H7 (cell line): ENCODE measurements at regions not wholly inside any gene's neighbourhood (a gene's known extent, or its start where the extent isn't known, plus 50 kb on each side); places are given as distances from the start of the nearest gene placed in this dataset.
"Not testable (repeated sequence)": the region's sequence is repeated elsewhere in the genome, so short reads cannot be mapped to it uniquely, and the experiment has no call there.

Experiments used
- DNase-seq: peaks from one replicate; pipeline ENCODE4 v3.0.0; 2012
- H3K27me3 ChIP-seq: 2 replicates; pipeline ENCODE4 v1.6.0; 2011; ENCODE audit warnings: mild to moderate bottlenecking, low read length; ENCODE audit not compliant: control insufficient read depth, insufficient read depth
- H3K36me3 ChIP-seq: replicated peaks from 2 replicates; pipeline ENCODE4 v1.5.1; 2011; ENCODE audit warnings: low read length; ENCODE audit not compliant: control insufficient read depth, insufficient read depth
- H3K4me3 ChIP-seq: 2 replicates; pipeline ENCODE4 v1.5.1; 2011; ENCODE audit warnings: low read depth, mild to moderate bottlenecking, control low read depth, low read length, moderate library complexity; ENCODE audit not compliant: insufficient read depth

DNA sequence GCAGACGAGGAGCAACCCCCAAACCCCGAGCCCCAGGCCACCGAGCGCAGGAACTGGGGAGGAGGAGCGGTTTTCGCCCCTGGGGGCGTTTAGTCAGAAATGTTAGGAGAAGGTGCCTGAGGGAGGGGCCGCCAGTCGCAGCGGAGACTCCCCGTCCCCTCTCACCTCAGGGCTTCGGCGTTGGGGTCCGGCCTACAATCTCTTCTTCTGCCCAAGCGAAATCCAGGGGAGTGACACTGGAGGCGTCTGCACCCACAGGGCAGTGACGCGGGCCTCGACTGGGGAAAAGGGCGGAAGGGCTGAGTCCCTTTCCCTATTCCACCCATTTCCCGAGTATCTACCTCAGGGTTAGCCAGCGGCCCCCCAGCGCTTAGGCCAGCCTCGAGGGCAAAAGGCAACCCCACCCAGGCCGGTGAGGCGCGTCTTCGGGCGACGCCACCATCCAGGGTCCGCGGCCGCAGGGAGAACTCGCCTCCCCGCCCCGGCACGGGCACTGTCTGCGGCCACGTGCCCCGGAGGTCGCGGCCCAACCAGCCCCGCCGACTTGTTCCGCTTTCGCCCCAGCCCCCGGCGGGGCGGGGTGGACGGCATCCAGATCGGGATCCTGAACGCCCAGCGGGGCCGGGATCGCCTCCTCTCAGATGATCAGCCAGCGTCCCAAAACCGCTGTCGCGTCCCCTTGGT is 118.7 kb upstream of the BARHL2 start:
- H3K4me3 ChIP-seq: peak overlapping the region; percentile 42
- DNase-seq: peak; percentile 78
- H3K36me3 ChIP-seq: no peaks in the 10 kb centered on the region
- H3K27me3 ChIP-seq: peaks cover 85% of the 10 kb centered on the region

DNA sequence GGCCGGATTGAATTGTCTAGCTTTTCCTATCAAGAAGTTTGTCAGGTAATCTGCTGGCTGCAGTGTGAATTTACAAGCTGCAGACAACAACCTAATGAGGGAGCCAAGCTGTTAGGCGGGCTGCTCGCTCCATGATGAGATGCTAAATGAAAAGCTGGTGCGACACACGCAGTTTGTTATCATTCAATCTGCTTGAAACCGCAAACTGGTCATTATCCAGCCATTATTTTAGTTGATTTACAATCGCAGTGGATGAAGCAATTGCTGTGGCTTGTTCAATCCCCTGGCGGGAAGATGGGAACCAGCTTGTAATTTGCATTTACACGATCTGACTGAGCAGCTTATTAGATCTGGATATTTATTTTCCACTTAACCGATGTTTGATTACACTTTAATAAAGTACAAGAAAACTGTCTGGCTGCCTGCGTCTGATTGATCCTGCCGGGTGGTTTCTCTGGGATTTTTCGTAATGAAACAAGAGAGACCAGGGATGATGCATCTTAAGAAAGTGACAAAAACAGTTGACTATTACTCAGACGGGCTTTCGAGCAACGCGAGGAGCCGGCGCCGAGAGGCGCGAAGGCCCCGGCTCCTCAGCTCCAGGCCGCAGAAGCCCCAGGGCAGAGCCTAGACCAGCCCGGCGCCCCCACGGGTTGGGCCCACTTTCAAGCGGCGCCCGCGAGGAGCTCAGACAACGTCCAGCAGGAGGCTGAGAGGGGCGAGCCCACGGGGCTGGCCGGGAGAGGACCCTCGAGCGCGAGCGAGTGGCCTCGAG is 118.0 kb upstream of the BARHL2 start:
- peak overlapping the region; percentile 42 for H3K4me3 ChIP-seq

DNA sequence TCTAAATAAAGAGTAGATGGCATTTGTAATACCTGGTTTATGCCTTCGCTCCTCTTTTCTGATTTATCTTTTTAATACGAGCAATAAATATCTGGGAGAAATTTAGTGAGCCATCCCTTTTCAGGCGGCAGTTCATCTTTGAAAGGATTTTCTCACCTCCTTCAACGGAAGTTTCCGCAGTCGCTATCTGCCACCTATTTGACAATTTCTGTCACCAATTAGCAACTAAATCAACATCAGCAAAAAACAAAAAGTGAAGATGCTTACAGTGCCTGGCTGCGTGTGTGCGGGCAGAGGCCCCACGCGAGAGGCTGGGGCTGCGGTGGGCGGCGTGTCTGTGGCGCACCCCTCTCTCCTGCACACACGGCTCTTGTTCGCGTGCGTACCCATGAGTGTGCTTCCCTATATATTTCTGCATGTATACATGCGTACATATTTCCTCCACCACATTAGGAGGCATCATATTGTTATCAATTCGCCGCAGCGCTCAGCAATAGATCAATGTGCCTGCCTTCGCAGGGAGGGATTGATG is 117.3 kb upstream of the BARHL2 start:
- H3K27me3 ChIP-seq: peaks cover 74% of the 10 kb centered on the region
- no peak for DNase-seq
- H3K4me3 ChIP-seq: no peak overlapping the region
- no peaks in the 10 kb centered on the region for H3K36me3 ChIP-seq

More for the DNA sequence above, 118.0 kb upstream of the BARHL2 start:
- no peak for DNase-seq
- peaks cover 78% of the 10 kb centered on the region for H3K27me3 ChIP-seq
- no peaks in the 10 kb centered on the region for H3K36me3 ChIP-seq

DNA sequence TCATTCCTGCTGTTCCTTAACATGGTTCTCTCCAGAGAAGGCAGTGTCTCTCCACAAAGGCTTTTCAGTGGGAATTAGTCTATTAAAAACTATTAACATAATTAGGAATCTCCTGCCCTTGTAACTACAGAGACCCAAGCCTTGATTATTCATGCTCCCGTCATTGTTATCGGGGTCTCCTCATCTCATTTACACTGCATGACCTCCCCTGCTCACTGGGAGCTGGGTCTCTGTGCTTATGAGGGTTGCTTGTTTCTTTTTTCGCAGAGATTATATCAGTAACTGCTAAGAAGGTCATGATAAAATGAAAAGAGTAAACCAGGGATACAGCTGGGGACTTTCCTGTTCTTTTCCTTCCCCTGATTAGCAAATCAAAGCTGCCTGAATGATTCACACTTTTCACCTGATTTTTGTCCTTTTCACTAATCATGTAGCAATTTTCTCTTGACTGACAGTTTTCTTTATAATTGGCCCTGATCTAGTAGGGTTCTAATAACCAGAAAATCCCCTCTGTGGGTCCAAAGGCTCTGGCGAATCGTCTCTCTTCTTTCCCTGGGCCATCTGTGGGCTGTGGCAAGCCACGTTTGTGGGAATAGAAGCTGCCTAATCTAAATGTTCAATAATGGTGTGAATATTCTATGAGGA is 116.5 kb upstream of the BARHL2 start:
- no peaks in the 10 kb centered on the region for H3K36me3 ChIP-seq
- peaks cover 68% of the 10 kb centered on the region for H3K27me3 ChIP-seq
- DNase-seq: no peak
- H3K4me3 ChIP-seq: no peak overlapping the region

DNA sequence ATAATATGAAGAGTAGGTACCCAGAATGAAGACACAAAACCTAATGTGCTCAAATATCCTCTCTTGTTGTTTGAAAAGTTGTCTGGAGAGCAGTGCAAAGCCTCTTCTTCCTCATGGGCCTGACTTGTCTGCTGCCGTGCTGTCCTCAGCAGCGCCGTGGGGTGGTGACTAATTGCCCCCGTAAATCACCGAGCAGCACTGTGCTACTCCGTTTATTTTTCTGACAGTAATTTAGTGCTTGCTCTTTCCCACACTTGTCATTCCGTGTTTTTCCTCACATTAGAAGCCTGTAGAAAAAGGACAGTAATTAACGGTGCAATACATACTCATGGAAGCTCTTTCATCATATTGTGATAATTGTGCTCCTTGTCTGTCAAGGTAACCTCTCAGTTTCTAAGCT is 114.8 kb upstream of the BARHL2 start:
- H3K36me3 ChIP-seq: no peaks in the 10 kb centered on the region
- H3K4me3 ChIP-seq: no peak overlapping the region
- no peak for DNase-seq
- H3K27me3 ChIP-seq: peaks cover 57% of the 10 kb centered on the region

DNA sequence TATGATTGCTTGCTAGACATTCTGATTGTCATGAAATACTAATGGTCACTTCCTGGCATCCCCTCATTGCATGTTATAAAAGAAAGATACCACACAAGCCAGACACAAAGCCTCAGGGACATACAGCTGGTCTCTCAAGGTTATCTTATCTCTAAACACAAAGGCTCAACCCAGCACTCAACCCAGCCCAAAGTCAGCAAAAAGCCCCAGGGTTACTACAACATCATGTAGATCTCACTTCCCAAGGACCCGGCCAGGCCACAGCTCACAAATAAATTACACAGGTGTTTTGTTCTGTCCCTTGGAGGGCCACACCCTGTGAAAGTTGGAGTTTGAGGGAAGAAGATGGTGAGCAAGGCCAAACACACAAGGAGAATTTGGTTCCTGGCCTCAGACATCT is 109.7 kb upstream of the BARHL2 start:
- no peak for DNase-seq
- H3K27me3 ChIP-seq: peaks cover 6% of the 10 kb centered on the region
- no peaks in the 10 kb centered on the region for H3K36me3 ChIP-seq
- H3K4me3 ChIP-seq: no peak overlapping the region

DNA sequence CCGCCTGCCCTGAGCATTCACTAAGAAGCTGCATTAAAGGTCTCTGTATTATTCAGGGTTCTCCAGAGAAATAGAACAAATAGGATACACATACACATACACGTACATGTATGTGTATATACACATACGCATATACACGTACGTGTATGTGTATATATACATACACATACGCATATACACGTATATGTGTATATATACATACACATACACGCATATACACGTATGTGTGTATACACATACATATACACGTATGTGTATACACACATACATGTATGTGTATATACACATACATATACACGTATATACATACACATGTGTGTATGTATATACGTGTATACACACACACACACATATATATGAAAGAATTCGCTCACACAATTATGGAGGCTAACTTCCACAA is 108.9 kb upstream of the BARHL2 start:
- Histone ChIP-seq H3K4me3 (no peak overlapping the region), H3K36me3 (no peaks in the 10 kb centered on the region), H3K27me3 (peaks cover 3% of the 10 kb centered on the region; the same call in 1 of the 2 replicates)
- no peak for DNase-seq

DNA sequence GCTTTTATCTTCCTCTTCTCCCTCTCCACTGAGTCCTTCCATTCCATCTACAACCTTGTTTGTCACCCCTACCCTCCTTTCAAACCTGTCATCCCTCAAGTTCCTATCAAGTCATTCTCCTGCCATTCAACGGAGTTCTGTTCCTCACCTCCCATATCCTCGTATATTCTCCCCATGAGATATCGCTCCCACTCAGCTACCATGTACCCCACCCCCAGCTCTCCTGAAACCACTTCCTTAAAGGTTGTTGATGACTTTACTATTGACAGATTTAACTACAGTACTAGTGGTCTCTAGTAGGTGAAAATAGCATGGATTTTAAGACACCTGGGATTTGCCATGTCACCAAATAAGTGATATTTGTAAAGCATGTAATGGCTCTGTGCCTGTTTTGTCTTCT is 107.4 kb upstream of the BARHL2 start:
- Histone ChIP-seq H3K27me3 (no peaks in the 10 kb centered on the region), H3K4me3 (no peak overlapping the region), H3K36me3 (no peaks in the 10 kb centered on the region)
- no peak for DNase-seq

DNA sequence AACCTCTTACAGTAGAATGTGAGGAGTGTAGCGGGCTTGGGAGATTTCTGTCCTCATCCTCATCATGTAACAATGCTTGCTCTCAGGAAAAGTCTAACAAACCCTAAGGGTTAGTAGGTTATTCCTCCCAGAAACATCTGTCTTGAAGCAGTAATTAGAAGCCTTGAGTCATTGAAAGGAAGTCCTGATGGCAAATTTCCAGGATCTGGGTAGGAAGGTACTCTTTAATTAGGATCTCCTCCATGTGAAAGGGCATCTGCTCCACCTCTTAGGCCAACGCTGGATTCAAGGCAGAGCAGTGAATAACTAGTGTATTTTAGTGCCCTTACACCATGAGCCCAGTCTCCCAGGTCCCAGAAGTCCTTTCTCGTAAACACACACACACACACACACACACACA is 106.6 kb upstream of the BARHL2 start:
- Histone ChIP-seq H3K4me3 (no peak overlapping the region), H3K27me3 (no peaks in the 10 kb centered on the region), H3K36me3 (no peaks in the 10 kb centered on the region)
- DNase-seq: no peak

DNA sequence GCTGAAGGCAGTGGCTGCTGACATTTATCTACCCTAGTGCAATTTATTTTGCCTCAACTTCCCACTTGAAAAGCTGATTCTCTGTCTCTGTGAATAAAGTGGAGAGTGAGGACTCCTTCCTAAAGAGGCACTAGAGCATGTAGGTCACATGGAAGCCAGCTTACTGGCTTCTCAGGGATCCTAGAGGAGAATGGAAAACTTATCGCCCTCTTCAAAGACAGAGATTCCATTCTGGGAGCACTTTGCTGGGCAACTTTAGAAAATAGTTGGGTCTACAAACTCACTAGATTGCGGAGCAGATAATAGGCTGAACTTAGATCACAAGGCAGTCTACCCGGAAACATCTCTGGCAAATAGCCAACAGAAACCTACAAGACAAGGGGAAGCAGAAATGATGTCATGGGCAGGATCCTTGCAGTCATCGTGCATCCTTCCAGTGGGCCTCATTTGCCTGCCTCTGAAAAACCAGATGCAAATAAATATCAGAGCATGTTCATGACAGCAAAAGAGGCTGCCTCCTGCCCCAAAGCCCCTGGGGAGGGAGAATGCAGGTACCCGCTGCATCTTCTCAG is 104.8 kb upstream of the BARHL2 start:
- Histone ChIP-seq H3K36me3 (no peaks in the 10 kb centered on the region), H3K27me3 (no peaks in the 10 kb centered on the region), H3K4me3 (no peak overlapping the region)
- no peak for DNase-seq

DNA sequence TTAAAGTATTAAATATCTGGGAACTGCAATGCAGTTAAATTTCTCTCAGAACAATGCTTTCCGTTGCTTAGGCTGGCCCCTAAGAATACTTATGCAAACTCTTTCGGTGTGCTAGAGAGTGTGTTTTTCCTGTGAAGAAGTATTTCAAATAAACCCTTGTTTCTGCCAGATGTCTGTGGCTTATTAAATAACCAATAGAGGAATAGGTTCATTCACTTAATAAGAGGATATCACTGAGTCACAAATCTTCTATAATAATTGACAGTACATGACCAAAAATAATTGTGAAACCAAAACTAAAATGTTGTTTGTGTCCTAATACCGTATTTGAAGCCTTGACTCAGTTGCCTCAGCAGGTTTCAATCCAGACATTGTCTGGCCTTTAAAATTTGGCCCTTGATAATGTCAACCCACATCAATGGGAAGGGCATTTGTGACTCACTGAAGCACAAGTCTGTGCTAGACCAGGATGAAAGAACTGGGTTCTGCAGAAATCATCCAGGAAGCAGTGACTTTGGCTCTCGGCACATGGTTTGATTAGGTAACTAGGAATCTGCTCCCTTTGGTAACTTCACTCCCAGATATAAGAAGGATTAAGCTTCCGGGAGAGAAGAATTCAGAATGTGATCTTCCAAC is 104.2 kb upstream of the BARHL2 start:
- Histone ChIP-seq H3K36me3 (no peaks in the 10 kb centered on the region), H3K4me3 (no peak overlapping the region), H3K27me3 (no peaks in the 10 kb centered on the region)
- no peak for DNase-seq

DNA sequence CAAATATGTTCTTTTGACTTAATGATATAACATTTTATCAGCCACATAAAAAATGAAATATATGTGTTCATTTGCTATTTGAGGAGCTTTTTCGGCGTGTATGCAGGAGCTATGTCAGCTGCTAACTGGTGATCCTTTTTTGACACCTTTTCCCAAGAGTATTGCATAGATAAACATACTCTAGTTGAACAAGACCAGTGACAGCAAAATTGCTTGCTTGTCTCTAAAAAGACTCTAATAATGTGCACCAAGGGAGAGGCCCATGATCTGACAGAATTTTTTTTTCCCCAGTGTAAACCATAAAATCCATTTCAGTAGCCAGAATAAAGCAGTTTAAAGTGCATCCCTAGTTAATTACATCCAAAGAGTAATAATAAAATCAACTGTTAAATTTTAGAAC is 103.6 kb upstream of the BARHL2 start:
- no peak for DNase-seq
- Histone ChIP-seq H3K27me3 (no peaks in the 10 kb centered on the region), H3K4me3 (no peak overlapping the region), H3K36me3 (no peaks in the 10 kb centered on the region)

DNA sequence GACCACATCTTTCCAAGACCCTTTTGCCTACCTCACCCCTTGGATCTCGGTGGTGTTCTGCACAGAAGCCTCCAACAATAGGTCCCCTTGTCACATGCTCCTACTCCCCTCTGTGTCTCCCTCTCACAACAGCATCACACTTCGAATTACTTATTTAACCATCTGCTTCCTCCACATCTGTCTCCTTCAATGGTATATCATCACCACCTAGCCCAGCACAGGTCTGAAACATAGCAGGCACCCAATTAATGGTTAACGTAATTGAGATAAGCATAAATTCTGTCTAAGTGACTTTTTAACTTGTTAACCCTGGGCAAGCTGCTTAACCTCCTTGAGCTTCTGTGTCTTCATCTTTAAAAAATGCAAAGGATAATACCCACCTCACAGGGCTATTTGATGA is 100.3 kb upstream of the BARHL2 start:
- no peak for DNase-seq
- no peaks in the 10 kb centered on the region for H3K36me3 ChIP-seq

DNA sequence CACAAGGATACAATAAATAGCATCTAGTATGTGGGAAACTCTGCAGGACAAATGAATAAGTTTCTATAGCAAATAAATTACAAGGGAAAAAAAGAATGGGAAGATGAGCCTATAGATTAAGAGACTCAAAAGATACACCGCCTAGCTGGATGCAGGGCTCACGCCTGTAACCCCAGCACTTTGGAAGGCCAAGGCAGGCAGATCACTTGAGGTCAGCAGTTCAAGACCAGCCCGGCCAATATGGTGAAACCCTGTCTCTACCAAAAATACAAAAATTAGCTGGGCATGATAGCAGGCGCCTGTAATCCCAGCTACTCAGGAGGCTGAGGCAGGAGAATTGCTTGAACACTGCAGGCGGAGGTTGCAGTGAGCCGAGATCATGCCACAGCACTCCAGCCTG is 95.1 kb upstream of the BARHL2 start:
- not testable (repeated sequence) for H3K27me3 ChIP-seq, H3K4me3 ChIP-seq

More for the DNA sequence above, 100.3 kb upstream of the BARHL2 start:
- H3K27me3 ChIP-seq: no peaks in the 10 kb centered on the region
- H3K4me3 ChIP-seq: no peak overlapping the region

More for the DNA sequence above, 95.1 kb upstream of the BARHL2 start:
- H3K36me3 ChIP-seq, DNase-seq: not testable (repeated sequence)
